ENCODE measurements at regions not wholly inside any gene's neighbourhood (a gene's known extent, or its start where the extent isn't known, plus 50 kb on each side); places are given as distances from the start of the nearest gene placed in this dataset.

DNA sequence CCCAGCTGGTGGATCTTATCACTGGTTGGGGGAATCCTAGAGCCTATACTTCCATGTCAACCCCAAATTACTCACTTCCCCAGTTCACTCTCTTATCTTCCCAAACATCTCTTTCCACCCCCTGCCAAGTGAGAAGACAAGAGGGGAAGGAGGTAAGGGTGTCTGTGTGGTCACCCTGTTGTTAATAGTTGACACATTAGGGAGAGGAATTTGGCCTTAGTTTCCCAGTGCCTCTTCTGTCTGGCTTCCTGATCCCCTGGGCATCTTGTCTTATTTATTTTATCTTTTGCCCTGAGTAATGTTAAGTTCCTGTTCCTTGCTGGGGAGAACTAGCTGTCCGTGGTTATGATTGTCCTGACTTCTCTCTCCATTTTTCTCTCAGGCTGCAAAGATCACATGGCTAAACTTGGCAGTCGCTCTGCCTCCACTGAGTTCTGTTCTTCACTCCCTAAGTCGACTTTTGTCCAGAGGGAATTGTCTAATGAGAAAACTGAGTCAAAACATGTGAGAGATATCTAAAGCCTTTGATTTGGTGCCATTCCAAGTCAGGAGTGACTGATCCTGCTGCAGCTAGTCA lies 157.1 kb upstream of the SYT6 start:
- DNase-seq = no peak

DNA sequence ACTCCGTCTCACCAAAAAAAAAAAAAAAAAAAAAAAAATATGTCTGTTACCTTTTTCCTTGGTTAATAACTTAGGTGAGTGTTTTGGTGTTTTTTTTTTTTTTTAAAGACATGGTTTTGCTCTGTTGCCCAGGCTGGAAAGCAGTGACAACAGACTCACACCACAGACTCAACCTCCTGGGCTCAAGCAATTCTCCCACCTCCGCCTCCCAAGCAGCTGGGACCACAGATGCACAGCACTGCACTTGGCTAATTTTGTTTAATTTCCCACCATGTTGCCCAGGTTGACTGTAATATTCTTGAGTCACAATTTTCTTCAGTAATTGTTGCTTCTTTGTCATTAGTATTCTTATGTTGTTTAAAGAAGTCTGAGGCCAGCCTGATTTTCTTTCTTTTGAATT lies 149.2 kb upstream of the SYT6 start:
- no peak for DNase-seq

DNA sequence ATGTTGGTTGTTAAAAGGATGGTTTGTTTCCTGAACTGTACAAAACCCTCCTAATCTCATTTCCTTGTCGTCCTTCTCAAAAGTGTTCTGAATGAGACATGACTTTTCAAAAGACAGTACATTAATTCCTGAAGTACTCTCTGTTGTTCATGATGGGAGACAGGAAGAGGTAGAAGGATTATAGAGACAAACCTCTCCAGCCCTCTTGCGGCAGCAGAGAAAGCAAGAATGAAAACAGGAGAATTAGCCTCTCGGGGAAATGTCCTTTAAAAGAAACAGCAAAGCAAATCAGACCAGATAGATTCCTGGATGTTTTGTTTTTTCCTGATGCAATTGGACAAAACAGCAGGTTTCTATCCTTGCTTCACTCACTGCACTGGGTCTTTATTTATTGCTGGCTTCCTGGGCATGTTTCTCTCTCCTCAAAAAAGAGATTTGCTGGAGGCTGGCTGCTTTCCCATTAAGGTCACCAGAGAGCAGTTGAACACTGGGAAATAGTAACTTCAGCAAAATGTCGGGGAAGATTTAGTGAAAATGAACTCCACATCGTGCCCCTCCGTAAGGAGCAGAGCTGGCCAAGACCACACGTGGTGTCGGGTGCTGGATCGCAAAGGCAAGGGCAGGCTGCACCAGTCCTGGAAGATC lies 145.8 kb upstream of the SYT6 start:
- no peak for DNase-seq

DNA sequence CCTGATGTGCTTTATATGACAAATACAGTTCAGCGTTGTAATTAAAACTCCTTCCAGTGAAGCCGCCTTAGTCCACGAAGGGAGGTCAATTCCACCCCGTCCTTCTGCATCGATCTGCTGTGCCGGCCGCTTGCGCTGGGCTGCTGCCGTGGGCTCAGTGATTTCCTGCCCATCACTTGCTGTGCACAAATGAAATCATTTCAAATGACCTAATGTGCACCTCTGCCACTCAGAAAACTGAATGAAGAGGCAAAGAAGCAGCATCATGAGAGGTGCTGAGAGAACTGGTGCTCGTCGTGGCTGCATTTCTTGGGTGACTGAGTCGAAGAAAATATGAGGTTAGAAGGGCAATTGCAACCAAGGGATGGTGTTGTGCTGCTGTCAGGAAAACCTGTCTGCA lies 144.3 kb upstream of the SYT6 start:
- DNase-seq = no peak

DNA sequence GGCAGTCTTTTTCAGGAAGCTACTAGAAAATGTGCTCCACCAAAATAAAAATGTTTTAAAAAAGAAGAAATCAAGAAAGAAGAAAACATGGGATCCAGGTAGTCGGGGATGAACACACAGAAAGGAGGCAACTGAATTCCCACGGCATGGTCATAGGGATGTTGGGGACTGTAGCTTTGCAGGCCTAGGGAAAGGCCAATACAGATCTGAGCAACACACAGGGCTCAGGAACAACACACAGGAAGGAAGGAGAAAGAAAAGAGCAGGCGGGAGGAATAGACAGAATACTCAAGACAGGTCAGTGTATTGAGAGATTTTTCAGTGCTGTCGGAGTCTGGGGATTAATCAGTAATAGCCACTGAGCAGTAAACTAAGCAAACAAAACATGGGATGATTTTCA lies 142.7 kb upstream of the SYT6 start:
- DNase-seq = no peak

DNA sequence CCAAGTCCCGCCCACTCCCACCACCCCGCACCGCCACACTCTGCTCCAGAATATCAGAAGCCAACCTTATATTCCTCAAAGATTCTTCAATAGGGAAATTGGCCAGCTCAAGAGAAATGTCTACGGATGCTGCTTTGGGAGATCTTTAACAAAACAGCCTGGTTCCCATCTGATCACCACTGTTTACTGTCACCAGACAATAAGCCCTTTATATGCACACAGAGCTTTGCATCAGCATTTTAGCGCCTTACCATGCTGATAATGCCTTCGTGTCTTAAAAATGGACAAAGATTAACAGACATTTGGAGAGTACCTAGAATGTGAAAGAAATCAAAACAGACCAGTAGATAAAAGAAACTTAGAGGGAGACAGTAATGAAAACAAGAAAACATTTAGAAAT lies 141.7 kb upstream of the SYT6 start:
- no peak for DNase-seq

DNA sequence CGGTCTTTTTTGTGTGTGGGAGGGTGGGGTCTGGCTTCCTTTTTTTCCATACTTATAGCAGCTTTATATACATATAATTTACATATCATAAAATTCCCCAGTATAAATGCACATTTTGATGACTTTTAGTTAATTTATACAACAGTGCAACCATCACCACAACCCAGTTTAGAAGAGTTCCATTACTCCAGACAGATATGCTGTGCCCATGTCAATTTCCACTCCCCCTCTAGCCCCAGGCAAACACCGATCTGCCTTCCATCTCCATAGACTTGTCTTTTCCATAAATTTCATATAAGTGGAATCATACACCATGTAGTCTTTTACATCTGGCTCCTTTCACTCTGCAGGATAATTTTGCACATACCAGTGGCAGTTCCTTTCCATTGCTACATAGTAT lies 139.2 kb upstream of the SYT6 start:
- no peak for DNase-seq

DNA sequence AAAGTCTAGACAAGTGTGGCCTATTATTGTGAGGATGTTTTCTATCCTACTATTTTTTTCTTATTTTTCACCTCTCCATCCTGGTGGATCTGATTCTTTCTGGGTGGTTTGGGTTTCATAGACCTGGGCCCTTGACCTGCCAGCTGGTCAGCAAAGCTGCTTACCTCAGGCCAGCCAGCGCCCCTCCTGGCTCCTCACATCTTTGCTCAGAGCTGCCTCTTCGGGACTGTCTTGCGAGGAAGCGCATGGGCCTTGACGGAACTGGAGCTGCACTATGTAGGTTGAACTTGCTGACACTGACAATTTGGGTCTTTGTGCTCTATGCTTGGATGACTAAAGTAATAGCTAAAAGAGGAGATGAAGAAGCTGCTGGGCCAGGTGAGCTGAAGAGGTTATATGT lies 138.5 kb upstream of the SYT6 start:
- DNase-seq = no peak

DNA sequence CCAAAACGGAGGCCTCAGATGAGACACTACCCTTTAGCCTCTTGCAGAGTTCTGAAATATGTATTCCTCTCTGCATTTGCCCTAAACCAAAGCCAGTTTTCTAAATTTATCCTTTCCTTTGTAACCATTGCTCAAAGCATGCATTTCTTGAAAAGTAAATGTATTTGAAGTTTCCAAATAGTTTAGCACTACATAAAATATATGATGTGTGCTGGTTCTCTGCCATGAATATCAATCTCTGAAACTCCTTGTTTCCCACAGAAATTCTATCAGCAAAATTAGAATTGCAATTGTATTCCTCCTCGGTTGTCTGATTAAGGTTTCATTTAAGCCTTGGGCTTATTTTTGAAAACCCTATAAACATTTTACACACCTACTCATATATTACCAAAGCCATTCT lies 137.1 kb upstream of the SYT6 start:
- no peak for DNase-seq

DNA sequence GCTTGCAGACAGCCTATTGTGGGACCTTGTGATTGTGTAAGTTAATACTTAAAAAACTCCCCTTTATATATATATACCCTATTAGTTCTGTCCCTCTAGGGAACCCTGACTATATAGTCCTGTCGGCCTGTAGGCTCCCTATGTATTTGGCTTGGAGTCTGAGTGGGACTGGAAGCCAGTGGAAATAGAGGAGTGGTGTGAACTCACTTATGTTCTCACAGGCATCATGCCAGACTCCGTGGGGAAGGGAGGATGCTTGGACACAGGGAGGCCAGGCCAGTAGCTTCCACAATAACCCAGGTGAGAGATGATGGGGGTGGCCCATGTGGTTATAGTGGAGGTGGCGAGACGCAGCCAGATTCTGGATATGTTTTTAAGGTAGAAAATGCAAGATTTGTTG lies 136.7 kb upstream of the SYT6 start:
- DNase-seq = no peak

DNA sequence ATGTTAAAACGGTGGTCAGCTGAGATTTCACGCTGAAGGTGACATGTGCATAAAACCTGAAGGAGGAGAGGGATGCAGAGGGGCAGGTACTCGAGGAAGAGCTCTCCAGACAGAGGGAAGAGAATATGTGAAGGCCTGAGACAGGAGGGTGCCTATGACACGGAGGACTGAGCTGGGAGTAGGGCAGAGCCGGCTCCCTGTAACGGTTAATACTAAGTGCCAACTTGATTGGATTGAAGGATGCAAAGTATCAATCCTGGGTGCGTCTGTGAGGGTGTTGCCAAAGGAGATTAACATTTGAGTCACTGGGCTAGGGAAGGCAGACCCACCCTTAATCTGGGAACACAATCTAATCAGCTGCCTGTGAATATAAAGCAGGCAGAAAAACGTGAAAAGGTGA lies 136.2 kb upstream of the SYT6 start:
- DNase-seq = no peak

DNA sequence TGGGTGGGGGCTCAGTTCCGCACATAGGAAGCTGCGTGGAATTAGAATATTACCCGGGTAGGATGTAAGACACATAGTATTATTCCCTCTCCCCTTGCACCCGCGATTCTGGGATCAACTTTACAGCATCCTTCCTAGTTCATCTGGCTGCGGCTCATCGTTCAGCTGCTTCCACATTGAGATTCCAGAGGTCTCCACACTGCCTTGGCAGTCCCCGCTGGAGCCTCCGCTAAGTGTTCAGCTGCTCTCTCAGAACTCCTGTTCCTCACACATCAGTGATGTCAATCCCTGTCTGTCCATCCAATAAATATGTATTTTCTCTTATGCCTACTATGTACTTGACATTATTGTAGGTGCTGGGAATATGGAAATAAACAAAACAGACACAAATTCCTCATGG lies 135.6 kb upstream of the SYT6 start:
- DNase-seq = no peak

DNA sequence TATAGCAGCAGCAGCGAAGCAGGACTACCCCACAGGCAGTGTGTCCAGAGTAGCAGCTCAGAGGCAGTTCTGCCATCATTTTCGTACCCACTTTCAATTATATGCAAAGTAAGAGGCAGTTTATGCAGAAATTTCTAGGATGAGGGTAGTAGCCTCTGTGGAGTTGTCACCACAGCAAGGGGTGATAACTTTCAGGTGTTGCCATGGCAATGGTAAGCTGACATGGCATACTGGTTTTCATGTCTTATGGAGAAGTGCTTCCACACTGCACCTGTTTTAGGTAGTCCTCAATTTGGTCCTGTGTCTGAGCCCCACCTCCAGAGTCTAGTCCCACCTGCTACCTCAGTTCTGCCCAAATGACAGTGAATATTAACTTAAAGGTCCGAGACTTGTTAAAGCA lies 133.3 kb upstream of the SYT6 start:
- DNase-seq = no peak

DNA sequence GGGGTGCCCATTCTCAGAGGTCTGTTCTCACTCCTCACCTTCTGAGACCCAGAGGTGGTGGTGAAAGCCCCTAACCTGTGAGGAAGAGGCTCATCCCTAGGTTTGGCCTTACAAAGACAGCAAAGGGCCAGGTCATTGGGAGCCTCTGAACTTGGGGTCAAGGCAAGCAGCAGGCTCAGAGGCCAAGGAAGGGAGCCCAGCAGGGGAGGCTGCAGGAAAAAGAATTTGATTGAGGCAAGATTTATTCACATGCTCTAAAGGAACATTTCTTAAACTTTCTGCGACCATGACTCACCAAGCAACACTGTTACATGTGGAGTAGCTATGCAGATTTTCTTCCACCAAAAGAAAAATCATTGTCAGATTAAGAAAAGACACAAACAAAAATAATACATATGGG lies 132.5 kb upstream of the SYT6 start:
- no peak for DNase-seq

DNA sequence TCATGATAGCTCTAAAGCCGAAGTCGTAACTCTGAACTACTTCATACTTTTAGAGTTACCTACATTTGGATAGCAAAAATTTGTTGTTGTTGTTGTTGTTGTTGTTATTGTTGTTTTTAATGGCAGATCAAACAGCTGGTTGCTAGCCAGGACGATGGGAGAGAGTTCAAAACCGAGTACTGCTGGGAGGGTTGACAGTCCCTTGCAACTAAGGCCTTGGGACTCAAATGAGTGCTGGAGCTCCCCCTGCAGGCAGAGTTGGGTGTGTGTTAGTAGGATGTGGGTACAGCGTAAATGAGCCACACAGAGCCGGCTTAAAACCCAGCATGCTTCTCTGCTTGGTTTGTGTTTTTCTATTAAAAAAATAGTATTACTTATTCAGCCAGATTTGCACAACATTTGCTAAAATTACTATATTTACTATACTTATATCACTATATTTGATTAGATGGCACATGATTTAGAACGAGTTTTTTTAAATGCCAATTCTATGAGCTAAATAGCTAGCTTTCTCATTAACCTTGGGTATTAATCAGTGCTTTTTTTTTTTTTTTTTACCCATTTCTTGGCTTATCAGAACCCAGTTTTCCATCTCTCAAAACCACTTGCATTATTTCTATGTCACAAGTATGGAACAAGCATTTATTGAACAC lies 129.2 kb upstream of the SYT6 start:
- DNase-seq = peak; percentile 93

DNA sequence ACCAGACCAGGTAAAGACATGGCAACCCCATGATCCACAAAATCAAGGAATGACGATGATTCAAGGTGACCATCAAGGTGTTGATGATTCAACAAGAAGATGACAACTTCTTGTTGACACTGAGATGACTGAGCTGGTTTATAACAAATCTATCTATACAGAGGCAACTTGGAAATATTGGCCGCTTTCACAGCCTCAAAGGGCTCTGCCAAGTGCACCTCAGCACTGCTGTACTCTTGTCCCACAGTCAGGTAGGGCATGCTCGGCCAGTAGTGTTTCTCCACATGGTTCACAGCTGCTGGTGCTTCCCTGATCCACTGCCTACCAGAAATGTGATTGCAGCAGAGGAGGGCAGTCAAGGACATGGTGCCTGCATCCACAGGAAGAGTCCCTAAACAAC lies 125.2 kb upstream of the SYT6 start:
- no peak for DNase-seq

DNA sequence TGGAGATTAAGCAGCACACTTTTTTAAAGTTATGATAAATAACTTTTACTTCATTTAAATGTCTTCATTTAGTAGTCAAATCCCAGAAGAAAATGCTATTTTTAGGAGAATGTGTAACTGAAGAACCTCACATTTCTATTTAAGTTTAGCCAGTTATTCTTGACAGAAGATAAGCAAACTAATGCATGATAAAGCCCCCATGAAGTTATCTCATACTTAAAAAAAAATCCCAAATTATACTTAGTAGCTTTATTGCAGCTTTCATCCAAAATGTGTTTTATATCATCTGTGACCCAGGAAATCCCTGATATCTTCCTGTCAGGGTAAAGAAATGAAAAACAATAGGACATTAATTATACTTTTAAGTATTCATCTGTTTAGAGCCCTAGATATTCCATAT lies 124.8 kb upstream of the SYT6 start:
- DNase-seq = no peak

DNA sequence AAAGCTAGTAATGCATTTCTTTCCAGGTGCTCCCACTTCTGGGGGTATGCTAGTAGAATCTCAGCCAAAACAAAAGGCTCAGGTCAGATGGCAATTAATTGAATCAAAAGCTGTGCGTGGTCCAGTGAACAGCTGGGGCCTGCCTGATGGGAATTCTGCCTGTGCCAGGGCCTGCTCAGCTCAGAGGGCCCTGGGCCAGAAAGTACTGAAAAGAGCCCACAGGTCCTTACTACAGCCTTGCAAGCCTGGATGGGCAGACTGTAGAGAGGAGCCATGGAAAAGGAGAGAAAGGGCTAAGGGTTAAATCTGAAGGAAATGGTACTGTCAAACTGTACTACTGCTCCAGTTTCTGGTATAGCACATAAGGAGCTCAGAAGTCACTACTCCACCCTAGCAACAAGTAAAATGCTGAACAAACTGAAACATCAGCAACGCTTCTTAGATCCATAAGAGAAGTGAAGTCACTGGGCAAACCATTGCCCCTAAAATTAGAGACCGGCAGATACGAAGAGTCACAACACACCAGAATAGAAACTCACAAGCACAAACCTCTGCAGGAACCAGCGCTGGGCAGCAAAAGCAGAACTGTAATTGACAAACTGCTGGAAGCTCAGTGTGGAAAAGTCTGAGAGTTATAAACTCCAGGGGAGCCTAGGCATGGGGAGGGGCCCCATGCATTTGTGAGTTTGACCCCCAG lies 121.1 kb upstream of the SYT6 start:
- no peak for DNase-seq

DNA sequence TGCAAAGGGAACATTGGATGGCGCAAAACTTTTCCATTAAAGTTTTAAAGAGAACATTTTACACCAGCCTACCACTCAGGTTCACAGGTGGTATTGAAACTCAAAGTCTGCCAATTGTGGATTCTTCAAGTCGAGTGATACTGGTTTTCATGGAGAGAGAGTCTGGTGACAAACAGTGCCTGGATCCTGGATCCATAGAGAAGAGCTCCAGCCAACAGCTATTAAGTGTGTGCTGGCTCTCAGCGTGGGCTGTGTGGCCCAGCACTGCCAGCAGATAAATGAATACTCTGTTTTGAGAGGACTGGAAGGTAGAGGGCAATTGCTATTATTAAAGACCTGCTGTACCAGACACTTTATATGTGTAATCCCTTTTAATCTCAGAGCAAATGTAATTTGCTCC lies 118.9 kb upstream of the SYT6 start:
- DNase-seq = no peak

DNA sequence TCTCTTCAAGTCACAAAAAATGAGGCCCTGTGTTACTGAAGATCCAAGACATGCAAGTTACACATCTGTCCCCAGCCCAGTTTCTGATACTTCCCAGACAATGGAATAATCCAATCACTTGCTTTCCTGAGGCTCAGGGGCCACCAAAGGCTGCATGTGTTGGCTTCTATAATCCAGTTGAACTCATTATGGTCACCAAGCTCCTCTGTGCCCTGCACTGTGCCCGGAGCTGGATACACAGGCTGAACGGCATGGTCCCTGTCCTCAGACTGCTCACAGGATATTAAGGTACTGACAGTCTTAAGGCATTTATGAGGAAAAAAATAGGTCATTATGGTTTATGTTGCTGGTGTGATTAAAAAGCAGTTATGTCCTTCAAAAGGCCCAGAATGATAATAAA lies 117.0 kb upstream of the SYT6 start:
- DNase-seq = no peak

DNA sequence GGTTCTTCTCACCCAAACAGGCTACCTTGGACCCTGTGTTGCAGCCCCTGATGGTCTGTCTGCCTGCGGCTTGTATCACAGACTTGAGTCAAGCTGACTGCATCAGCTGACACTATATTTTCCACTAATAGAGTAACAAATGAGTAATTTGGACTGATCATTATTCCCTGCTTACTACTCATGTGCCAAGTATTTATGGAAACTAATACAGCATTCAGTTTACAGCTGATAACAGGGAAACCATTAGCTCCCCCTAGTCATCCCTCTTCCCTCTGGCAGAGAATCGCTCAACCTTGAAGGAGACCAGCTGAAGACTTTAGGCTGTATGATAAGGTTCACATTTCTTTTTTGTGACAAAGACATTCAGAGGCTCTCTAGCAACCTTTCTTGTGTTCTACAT lies 116.6 kb upstream of the SYT6 start:
- DNase-seq = no peak

DNA sequence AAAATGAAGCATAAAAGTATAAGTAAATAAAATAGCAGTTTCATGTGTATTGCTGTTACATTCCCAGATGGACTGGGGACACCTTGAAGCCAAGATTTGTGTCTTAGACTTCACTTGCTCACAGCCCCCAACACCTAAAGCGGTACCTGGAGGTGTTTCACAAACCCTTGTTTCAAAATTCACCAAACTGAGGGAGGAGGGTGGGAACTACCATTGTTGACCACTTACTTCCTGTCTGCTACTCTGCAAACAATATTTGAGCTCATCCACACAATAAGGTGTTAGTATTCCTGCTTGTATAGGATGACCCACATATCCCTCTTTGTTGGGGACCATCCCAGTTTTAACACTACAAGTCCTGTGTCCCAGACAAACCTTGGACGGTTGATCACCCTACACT lies 115.9 kb upstream of the SYT6 start:
- no peak for DNase-seq

DNA sequence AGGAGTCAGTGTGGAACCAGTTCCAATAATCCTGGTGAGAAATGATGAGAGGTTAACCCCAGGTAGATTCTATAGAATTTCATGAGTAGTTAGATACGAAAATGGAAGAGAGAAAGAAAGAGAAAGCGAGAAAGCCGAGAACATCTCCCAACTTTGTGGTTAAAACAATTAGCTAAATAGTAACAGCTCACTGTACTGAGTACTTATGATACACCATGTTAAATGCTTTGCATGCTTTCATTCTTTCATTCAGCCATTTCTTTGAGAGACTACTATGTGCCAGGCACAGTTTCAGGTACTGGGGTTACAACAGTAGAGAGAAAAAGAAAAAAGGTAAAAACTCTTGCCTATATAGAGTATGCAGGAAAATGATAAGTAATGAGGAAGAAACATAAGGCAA lies 109.7 kb upstream of the SYT6 start:
- no peak for DNase-seq

DNA sequence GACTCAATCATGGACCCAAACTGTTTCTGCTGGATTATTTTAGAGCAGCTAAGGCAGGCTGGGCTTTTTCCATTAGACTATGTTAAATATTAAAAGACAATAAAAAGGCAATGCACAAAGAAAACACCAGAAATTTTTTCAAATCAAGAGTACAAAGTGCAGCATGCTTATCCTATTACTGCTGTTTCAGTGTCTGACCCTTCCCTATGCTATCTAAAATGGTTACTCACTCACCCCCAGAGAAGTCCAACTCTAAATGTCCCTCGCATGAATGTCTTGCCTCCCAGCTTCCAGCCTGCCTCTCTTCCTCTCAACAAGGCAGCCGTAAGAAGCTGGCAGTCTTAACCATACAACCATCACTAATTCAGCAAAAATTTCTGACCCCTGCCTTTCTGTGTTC lies 108.7 kb upstream of the SYT6 start:
- no peak for DNase-seq
